ENCODE measurements at regions not wholly inside any gene's neighbourhood (a gene's known extent, or its start where the extent isn't known, plus 50 kb on each side); places are given as distances from the start of the nearest gene placed in this dataset.

DNA sequence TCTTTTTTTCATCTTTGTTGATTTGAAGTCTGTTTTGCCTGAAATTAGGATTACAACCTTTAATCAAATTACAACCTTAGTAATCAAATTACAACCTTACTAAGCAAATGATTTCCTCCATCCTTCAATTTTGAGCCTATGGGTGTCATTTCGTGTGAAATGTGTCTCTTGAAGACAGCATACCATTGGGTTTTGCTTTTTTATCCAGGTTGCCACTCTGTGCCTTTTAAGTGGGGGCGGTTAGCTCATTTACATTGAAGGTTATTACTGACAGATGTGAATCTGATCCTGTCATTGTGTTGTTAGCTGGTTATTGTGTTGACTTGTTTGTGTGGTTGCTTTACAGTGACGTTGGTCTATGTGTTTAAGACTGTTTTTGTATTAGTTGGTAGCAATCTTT, 74.8 kb upstream of the BCL9 start:
- TF ChIP-seq ZFX (IDR thresholded peaks at IDR 0.05): no peak
- TF ChIP-seq, protein P1, sequence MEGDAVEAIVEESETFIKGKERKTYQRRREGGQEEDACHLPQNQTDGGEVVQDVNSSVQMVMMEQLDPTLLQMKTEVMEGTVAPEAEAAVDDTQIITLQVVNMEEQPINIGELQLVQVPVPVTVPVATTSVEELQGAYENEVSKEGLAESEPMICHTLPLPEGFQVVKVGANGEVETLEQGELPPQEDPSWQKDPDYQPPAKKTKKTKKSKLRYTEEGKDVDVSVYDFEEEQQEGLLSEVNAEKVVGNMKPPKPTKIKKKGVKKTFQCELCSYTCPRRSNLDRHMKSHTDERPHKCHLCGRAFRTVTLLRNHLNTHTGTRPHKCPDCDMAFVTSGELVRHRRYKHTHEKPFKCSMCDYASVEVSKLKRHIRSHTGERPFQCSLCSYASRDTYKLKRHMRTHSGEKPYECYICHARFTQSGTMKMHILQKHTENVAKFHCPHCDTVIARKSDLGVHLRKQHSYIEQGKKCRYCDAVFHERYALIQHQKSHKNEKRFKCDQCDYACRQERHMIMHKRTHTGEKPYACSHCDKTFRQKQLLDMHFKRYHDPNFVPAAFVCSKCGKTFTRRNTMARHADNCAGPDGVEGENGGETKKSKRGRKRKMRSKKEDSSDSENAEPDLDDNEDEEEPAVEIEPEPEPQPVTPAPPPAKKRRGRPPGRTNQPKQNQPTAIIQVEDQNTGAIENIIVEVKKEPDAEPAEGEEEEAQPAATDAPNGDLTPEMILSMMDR (conservative IDR thresholded peaks at IDR 0.05): no peak

Data from C4-2B (cell line).